Activated CD4-positive, alpha-beta T cell treated with anti-CD3 and anti-CD28 coated beads, Interleukin-10, Interleukin-2, amounts not matched to agents 100 ng/mL and 50 ng/mL, durations not matched to agents 16 hours and 8 hours (primary cell): ENCODE measurements at regions not wholly inside any gene's neighbourhood (a gene's known extent, or its start where the extent isn't known, plus 50 kb on each side); places are given as distances from the start of the nearest gene placed in this dataset.
"Not testable (repeated sequence)": the region's sequence is repeated elsewhere in the genome, so short reads cannot be mapped to it uniquely, and the experiment has no call there.

ENCODE experiments used
- DNase-seq: peaks from one replicate; pipeline ENCODE4 v3.0.0-alpha.2; 2020

DNA sequence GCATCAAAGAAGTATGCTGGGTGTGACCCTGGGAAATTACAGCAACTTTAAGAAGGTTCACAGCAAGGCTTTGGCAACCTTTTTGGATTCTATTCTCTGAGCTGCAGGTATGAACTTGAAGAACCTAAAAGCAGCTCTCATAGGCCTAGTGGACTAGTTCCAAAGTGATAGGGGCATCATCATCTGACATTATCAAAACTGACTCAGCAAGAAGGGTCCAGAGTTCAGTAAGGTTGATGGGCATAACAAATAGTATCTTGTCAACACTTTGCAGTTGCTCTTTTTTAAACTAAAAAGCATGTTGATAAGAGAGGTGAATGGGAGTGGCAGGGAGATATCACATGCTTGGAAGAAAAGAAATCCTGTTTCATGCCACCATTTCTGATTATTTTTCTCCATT lies 249.3 kb downstream of the ZNF674 start:
- no peak for DNase-seq

DNA sequence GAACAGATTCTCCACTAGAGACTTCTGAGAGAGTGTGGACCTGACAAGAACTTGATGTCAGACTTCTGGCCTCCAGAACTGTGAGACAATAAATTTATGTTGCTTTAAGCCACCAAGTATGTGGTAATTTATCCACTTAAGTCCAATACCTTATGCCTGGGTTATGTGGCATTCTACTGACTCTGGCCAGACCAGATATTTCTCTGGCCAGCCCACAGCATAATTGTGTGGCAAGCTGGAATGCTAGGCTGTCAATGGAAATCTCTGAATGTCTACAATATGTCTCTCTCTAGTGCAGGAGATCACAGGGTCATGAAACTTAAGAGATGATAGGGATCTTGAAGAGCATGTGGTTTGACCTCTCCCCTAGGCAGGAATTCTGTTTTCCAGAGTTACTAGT lies 251.0 kb downstream of the ZNF674 start:
- no peak for DNase-seq

DNA sequence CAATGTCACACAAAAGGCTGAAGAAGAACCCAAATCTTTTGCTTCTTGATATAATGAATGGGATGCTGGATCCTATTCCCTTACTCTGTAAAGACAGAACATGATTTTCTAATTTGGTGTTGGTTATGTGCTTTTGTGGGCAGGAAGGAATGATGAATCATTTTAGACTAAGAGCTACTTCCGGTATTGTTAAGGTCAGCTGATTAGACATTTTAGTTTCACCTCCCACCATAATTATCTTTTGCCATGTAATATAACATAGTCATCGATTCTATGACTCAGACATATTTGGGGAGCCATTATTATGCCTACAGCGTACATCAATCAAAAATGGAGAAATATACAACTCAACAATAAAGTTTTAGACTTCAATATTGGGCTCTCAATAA lies 265.3 kb downstream of the ZNF674 start:
- DNase-seq, result peak; percentile 55

DNA sequence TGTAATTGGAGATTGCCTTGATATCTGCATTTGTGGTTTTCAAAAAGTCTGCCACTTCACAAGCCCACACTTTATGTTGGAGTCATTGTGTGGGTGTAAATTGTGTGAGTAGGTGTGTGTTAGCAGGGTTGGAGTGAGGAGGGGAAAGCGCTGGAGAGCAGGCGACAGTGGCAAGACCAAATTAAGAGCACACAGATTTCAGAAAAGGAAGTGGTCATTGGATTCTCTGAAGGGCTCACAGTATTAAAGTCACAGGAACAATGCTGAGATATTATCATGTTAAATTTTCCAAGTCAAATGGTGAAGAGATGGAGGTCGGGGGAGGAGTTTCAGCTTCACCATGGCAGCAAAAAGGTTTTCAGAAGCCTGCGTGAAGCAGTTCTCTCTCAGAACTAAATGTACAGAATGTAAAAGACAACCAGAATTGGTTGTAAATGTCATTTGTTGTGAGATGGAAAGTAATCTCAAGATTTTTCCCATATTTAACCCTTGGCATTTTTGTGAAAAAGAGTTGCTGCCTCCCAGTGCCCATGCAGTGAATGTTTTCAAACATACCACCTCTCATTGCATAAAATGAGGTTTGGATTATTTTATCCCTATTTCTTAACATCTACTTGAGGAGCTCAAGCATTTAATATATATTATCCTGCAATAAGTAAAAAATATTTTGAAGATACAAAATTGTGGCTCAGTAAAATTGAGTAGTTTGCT lies 265.9 kb downstream of the ZNF674 start:
- peak; percentile 59 for DNase-seq

DNA sequence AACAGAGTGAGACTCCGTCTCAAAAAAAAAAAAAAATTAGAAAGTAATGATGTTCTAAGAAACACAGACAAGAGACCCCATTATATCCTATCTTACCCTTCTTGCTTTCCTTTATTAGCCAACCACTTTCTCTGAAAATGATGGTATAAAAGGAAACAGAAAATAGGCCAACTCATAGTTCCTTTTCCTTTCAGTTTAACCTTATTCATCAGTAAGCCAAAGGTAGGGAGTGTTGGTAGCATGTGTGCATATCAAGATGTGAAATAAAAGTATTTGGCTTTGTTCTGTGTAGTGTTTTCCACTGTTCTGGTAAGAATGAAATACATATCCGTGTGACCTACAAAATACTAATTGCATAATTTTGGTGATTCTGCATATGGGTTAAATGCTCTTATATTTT lies 266.6 kb downstream of the ZNF674 start:
- peak; percentile 5 for DNase-seq

DNA sequence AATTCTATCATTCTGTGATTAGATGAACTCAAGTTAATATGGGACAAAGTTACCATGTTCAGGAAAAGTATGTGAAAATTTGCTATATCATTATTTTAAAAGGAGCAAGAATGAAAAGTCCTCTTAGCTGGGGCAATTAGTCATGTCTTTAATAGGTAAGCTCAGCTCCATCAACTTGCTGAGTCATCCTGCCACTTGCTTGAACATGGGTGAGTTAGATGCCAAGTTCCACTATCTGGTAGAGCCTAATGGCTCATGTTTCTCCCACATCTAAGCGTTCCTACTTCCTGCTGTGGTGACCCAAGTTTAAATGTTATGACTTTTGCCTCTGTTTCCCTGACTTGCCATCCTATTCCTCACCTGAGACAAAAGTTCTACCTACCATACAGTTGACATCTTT lies 276.8 kb downstream of the ZNF674 start:
- DNase-seq, result peak; percentile 56

DNA sequence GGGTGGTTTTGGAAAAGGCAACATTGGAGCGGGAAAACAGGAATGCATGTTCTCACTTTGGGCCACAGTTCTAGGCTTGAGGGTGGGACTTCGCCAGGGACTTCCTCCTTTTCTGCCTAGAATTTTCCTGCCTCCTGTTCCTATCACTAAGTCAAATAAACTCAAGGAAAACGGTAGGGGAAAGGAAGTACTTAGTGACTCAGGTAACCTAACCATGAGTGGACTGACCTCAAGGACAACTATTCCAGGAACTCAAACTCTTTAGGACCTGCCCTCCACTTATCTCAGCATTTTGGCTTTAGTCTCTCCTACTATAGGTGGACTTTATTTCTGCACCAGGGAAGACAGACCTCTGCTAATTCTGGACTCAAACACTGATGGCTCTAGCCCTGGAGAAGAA lies 281.7 kb downstream of the ZNF674 start:
- DNase-seq, result no peak

DNA sequence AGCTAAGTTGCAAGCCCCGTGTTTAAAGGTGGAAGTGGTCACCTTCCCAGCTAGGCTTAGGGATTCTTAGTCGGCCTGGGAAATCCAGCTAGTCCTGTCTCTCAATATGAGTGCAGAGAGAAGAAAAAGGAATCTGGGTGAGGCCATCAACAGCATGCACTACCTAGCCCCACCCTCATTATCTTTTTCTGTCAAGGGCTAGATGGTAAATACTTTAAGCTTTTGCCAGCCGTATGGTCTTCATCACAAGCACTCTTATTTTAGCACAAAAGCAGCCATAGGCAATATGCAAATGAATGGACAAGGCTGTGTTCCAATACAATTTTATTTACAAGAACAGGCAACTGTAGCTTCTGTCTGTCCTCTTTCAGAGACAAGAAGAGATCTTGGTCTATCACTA lies 282.9 kb downstream of the ZNF674 start:
- no peak for DNase-seq

DNA sequence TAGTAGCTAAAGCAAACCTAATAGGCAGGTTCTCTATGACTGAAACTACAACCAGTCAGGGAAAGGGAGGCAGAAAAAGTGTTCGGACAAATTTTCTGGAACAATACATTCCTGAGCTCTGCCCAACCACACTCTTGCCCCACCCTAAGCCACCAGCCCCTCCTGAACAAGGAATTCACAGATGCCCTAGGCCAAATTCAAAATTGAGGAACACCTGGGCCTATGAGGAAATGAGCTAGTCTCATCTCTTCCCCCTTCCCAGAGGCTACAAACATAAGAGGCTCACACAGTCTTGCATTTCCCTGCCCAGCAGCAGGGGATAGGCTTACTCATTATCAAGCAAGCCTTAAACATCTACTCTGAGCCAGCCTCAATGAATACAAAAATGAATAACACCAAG lies 284.7 kb downstream of the ZNF674 start:
- DNase-seq, result no peak

DNA sequence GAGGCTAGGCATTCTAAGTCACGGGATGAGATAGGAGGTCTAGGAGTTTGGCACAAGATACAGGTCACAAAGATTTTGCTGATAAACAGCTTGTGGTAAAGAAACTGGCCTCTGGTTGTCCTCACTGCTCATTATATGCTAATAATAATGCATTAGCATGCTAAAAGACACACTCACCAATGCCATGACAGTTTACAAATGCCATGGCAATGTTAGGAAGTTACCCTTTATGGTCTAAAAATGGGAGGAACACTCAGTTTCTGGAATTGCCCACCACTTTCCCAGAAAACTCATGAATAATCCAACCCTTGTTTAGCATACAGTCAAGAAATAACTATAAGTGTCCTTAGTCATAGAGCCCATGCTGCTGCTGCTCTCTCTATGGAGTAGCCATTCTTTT lies 286.9 kb downstream of the ZNF674 start:
- DNase-seq, result no peak

DNA sequence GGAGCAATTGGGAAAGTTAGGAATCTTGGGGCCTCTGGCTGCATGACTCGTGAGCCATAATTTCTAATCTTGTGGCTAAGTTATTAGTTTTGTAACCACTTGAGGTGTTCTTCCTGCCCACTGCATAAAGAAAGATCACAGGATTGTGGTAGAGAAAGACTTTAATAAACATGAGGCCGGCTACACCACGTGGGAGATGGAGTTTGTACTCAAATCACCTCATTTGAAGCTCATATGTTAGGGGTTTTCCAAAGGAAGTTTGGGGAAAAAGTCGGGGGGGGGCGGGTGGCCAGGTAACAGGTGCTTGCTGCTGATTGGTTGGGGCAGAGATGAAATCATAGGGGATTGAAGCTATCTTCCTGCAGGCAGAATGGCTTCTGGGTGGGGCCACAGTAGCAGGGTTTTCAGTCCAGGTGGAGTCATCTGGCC lies 287.8 kb downstream of the ZNF674 start:
- no peak for DNase-seq

DNA sequence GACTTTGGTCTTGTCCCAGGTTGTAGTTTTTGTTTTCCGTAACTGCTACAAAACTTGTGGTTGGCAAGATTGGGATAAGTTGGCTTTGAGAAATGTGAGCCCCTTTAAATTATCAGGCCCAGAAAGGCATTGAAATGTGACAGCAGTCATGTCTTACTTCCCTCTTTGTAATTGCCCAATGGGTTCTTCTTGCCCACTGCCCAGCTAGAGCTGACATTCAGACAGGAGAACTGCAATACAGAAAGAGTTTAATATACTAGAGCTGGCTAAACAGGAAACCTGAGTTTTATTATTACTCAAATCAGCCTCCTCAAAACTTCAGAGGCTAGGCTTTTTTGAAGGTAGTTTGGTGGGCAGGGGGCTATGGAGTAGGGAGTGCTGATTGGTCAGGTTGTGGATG lies 288.3 kb downstream of the ZNF674 start:
- no peak for DNase-seq

DNA sequence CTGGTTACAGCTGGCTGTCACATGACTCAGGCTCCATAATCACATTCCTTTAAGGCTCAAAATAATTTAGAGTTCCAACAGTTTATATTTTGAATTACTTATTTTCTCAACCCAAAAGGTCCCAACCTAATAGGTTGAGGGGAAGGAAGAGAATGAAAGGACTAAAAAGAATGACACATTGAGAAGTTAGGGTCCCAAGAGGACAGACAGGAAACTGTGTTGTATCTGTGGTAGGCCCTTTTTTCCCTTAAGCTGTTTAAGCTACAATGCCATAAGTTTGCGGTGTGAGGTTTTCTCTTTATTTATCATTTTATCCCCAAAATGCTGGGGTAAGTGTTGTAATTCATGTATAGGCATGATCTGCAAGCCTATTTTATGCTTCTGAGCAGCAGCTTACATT lies 290.2 kb downstream of the ZNF674 start:
- DNase-seq, result no peak

DNA sequence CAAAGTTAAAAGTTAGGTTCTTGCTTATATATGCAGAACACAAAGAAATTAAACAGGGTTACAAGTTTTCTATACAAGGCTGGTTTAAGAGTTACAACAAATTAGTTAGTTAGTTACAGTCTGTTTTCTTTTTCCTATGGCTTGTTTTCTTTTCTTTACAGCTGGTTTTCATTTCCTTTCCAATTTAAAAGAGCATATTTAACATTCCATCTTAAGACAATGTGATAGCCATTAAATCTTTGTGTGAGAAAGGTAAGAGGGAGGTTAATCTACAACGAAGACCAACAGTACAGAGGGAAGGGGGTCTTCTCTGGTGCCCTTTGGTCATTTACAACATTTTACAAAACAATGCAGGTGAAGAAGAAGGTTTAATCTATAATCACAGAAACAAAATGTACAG lies 290.6 kb downstream of the ZNF674 start:
- no peak for DNase-seq

DNA sequence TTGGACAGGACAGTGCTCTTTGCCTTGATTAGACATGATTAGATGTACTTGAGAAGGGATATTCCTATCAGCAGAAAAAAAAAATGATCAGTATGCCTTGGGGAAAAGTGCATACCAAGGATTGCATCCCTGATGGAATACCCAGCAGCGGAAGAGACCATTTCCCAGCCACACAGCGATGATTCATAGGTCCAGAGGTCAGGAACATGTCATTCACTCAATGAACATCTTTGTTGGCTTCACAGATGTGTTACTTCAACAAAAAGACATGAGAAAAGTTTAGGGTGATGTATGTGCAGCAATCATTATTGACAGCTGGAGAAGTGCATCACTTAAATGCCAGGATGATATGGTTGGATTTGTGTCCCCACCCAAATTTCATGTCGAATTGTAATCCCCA lies 293.5 kb downstream of the ZNF674 start:
- no peak for DNase-seq

DNA sequence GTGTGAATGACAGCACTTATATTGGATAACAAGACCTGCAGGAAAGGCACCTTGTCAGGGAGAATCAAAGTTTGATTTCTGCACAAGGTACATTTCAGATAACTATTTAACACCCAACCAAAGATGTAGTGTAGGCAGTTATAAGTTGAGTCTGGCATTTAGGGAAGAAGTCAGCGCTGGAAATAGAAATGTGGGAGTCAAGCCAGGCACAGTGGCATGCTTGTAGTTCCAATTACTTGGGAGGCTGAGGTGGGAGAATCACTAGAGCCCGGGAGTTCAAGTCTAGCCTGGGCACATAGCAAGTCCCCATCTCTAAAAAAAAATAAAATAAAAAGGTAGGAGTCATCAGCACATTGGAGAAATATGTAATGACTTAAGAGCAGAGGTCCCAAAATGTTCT lies 295.1 kb downstream of the ZNF674 start:
- no peak for DNase-seq

DNA sequence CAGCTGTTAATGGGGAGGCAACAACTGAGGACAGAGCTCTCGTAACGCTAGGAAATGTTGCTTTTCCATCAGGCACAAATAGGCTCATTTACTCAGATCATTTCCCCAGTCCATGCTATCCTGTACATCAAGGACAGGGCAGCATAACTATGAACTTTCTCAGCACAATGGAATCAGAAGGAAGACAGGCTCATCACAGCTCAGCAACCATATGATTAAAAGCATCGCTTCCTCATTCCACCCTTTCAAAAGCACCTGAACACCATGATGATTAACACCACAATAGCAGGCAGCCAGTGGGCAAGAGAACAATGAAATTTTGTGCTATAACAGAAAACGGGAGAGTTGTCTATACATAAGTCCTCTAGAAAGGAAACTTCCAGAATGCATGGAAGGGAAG lies 297.8 kb downstream of the ZNF674 start:
- no peak for DNase-seq

DNA sequence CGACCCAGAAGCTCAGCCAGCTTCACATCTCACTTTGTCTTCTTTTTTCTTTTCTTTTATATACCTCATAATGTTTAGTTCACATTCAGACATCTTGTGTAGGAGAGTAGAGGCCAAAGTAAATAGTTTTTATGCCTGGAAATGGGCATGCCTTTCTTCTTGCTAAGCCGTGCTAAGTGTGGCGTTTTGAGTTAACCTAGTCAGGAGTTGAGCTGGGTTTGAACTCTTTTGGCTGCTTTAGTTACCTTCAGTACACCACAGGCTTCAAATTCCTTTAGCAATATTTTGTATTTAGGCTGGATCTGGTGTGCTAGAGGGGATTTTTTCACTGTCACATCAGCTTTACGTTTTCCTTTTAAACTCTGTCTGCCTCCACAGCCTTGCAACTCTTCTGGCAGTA lies 300.8 kb downstream of the ZNF674 start:
- DNase-seq, result no peak

DNA sequence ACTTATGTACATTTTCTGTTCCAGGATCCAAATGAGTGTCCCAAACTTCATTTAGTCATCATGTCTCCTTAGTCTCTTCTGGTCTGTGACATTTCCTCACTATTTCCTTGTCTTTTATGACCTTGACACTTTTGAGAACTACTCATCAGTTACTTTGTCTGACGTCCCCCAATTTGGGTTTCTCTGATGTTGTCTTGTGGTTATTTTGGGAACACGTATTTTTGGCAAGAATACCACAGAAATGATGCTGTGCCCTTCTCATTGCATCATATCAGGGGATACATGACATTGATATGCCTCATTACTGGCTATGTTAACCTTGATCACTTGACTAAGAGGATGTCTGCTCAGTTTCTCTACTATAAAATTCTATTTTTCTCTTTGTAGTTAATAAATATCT lies 308.8 kb downstream of the ZNF674 start:
- peak; percentile 2 for DNase-seq

DNA sequence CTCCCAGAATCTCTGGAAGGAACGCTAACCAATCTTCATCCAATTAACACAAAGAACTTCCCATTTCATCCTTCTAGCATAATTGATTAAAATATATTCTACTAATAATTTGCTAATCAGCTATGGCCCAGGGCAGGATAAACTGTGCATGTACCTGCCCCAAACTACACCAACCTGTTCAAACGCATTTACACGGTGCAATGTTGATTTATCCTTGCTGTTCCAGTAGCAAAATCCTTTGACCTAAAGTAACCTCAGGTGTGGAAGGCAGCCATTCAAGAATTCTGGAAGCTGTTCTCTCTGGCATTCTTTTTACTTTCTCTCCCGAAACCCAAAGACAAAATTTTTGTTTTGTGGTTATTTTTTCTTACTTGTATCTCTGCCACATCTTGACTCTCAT lies 309.4 kb downstream of the ZNF674 start:
- no peak for DNase-seq

DNA sequence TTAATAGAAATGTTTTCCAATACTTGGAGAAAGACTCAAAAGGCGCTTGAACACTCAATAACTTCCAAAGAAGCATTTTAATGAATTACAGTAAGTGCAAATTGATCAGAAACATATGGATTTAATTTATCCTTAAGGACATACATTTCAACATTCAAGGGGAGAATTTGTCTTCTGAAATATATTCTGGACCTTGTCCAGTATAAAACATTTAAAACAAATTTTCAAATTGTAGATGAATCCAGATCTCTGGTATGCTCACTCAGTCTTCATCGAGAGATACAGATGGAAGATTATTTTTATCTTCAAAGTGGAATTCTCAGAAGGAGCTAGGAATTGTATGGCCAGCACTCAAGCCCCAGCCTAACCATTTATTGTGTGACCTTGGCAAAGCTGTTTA lies 310.4 kb downstream of the ZNF674 start:
- DNase-seq, result no peak

DNA sequence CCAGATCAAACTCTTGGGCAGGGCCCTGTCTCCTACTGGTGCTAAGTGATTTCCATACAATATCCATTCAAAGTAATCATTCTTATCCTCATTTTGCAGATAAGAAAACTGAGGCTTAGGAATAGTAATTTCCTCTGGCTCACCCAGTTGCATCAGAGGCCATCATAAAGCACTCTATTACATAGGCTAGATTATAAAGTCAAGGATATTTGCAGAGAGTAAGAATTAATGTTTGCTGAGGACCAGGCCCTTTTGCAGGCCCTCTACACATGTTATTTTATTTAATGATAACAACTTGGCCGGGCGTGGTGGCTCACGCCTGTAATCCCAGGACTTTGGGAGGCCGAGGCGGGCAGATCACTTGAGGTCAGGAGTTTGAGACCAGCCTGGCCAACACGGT lies 316.8 kb downstream of the ZNF674 start:
- DNase-seq, result no peak

DNA sequence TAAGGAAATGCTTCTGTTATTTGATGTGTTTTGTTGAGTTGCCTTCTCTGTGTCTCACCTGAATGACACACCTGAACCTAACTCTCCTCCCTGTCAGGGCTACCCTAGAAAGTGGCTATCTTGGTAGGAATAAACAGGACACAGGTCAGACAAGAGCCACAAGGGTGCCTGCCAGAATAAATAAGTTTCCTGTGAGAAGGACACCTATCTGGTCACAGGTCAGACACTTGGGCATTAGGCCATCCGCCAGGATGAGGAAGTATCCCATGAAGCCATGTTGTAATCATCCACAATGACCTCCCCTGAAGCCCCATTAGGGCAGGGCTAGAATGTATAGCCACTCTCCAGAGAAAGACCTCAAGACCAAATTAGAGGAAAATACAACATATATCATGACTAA lies 318.8 kb downstream of the ZNF674 start:
- DNase-seq, result no peak

DNA sequence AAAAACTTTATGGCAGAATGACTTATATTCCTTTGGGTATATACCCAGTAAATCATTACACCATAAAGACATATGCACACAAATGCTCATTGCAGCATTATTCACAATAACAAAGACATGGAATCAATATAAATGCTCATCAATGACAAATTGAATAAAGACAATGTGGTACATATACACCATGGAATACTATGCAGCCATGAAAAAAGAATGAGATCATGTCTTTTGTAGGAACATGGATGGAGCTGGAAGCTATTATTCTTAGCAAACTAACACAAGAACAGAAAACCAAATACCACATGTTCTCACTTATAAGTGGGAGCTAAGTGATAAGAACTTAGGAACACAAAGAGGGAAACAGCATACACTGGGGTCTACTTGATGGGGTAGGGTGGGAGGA lies 321.7 kb downstream of the ZNF674 start:
- DNase-seq, result not testable (repeated sequence)

DNA sequence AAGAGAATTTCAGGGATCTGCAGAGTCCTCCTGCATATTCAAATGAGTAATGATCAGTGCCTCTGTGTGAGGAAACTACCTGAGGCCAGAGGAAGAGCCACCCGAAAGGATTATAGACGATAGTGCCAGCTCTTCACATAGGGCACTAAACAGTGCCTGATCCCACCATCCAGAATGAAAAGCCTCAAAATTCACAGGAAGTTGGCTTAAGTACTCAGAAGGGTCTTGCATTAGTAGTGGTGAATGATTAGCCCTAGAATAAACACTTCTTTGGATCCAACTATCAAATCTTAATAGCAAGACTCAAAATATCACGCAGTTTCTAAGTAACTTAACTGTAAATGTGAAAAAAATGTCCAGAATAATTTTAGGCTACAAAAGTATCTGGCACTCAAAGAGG lies 324.4 kb downstream of the ZNF674 start:
- no peak for DNase-seq

DNA sequence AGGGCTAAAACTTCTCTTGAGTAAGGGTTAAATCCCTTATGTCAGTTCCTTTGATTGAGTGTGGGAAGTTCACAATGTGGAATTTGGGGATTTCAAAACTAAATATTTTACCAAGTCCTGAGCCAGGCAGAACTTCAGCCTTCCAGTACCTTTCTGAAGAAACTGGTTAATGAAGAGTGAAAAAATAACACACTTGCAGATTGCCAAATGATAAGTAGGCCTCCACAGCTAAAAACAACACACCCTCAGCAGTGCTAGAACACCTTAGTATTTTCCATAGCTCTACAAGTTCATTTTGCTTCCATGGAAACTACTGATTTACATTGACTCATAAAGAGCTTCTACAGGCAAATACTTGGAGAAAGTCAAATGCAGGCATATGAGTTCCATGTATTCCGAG lies 326.8 kb downstream of the ZNF674 start:
- no peak for DNase-seq
